PC-3 (cell line): ENCODE measurements at regions not wholly inside any gene's neighbourhood (a gene's known extent, or its start where the extent isn't known, plus 50 kb on each side); places are given as distances from the start of the nearest gene placed in this dataset.

ENCODE experiments used
- EZH2 ChIP-seq: fragments of 300-600 bp; sonication (generic); IDR thresholded peaks from one replicate; pipeline ENCODE4 v1.6.1; 2017; ENCODE audit warnings: antibody characterized with exemption, mild to moderate bottlenecking, low read length; ENCODE audit not compliant: unreplicated experiment
- EZH2phosphoT487 ChIP-seq: fragments of 300-600 bp; sonication (generic); IDR thresholded peaks from 2 replicates; pipeline ENCODE4 v1.6.1; 2018; ENCODE audit warnings: mild to moderate bottlenecking, antibody characterized with exemption, low read length, borderline replicate concordance
- TF ChIP-seq, protein P1 (sequence below): fragments of 300-600 bp; sonication (generic); conservative IDR thresholded peaks from 2 replicates; pipeline ENCODE4 v1.5.1; 2017; ENCODE audit warnings: antibody characterized with exemption, low read depth, mild to moderate bottlenecking, low read length

DNA sequence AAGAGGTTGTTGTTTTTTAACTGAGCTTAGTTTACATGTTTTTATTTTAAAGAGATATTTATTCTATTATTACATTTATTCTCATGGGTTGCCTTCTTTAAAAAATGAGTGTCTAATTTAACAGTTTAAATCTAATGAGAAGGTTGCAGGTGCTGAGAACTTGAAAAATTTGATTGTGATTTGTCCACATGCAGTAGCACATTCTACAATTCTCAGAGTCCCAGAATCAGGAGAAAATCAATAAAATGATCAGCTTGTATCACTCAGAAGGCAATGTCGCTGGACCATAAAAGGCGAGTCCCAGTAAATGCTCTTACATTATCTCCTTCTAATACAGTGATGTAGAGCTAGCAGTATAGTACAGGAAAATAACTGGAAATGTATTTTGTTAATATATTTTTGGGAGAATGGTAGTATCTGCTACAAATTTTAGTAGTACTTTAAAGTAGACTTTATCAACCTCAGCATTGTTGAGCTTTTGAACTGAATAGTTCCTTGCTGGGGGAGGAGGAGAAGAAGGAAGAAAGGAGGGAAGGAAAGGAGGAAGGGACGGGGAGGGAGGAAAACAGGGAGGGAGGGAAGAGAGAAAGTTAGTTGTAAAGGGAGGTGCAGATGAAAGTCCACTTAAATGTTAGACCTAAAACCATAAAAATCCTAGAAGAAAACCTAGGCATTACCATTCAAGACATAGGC, 458.0 kb downstream of the DOK5 start:
- TF ChIP-seq, protein P1, sequence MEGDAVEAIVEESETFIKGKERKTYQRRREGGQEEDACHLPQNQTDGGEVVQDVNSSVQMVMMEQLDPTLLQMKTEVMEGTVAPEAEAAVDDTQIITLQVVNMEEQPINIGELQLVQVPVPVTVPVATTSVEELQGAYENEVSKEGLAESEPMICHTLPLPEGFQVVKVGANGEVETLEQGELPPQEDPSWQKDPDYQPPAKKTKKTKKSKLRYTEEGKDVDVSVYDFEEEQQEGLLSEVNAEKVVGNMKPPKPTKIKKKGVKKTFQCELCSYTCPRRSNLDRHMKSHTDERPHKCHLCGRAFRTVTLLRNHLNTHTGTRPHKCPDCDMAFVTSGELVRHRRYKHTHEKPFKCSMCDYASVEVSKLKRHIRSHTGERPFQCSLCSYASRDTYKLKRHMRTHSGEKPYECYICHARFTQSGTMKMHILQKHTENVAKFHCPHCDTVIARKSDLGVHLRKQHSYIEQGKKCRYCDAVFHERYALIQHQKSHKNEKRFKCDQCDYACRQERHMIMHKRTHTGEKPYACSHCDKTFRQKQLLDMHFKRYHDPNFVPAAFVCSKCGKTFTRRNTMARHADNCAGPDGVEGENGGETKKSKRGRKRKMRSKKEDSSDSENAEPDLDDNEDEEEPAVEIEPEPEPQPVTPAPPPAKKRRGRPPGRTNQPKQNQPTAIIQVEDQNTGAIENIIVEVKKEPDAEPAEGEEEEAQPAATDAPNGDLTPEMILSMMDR = no peak
- TF ChIP-seq EZH2 (no peak), EZH2phosphoT487 (no peak)
